Spleen (tissue), 11 donors: ENCODE measurements at regions not wholly inside any gene's neighbourhood (a gene's known extent, or its start where the extent isn't known, plus 50 kb on each side); places are given as distances from the start of the nearest gene placed in this dataset.

ENCODE experiments used
- DNase-seq: peaks from one replicate; pipeline ENCODE4 v3.0.0-alpha.2; 2020
- H3K27ac ChIP-seq, 8 donors: fragments of 200-600 bp; sonication (generic) in 7 of 8; 1 replicate in 4 of 8; 2 replicates in 4 of 8; pipeline versions ENCODE4 v1.5.0 to v1.8.0; 2016 to 2021; ENCODE audit warnings: inconsistent platforms in 4 of 8, mild to moderate bottlenecking in 4 of 8, moderate library complexity in 1 of 8
- H3K27me3 ChIP-seq, 7 donors: fragments of 200-600 bp; sonication (generic) in 6 of 7; replicated peaks in 1 of 7; 1 replicate in 4 of 7; 2 replicates in 3 of 7; pipeline versions ENCODE4 v1.5.0 to v1.8.0; 2016 to 2021; ENCODE audit warnings: inconsistent platforms in 3 of 7, mild to moderate bottlenecking in 1 of 7
- H3K36me3 ChIP-seq, 6 donors: fragments of 200-600 bp; sonication (generic) in 5 of 6; 1 replicate in 4 of 6; 2 replicates in 2 of 6; pipeline versions ENCODE4 v1.5.0 to v1.8.0; 2016 to 2021; ENCODE audit warnings: inconsistent platforms in 2 of 6
- H3K4me1 ChIP-seq, 6 donors: fragments of 200-600 bp; sonication (generic) in 5 of 6; 1 replicate in 3 of 6; 2 replicates in 3 of 6; pipeline versions ENCODE4 v1.5.0 to v1.8.0; 2016 to 2021; ENCODE audit warnings: inconsistent platforms in 3 of 6
- H3K4me3 ChIP-seq, 8 donors: fragments of 200-600 bp; sonication (generic) in 7 of 8; 1 replicate in 4 of 8; 2 replicates in 4 of 8; pipeline versions ENCODE4 v1.5.0 to v1.8.0; 2016 to 2021; ENCODE audit warnings: inconsistent platforms in 4 of 8, mild to moderate bottlenecking in 4 of 8, moderate library complexity in 2 of 8
- H3K9me3 ChIP-seq, 8 donors: fragments of 200-600 bp; sonication (generic) in 7 of 8; 1 replicate in 4 of 8; 2 replicates in 4 of 8; pipeline versions ENCODE4 v1.5.0 to v1.8.0; 2016 to 2021; ENCODE audit warnings: inconsistent platforms in 4 of 8
- POLR2A ChIP-seq, 3 donors: fragments of 450-650 bp; IDR thresholded peaks; one replicate each; pipeline ENCODE4 v1.5.1; 2017; ENCODE audit warnings: antibody characterized with exemption in 3 of 3, mild to moderate bottlenecking in 1 of 3
- POLR2AphosphoS5 ChIP-seq, 3 donors: sonication (generic); formaldehyde crosslinking; IDR thresholded peaks; one replicate each; pipeline ENCODE4 v1.5.1; 2017; ENCODE audit warnings: antibody characterized with exemption in 3 of 3
- WGBS, 5 donors: extraction: QIAGEN DNeasy Blood & Tissue Kit in 3 of 5; methylation state at CpG; one replicate each; pipeline versions ENCODE4 v1.1.5 to v1.1.7; 2013 to 2018; 5-methylcytosine and 5-hydroxymethylcytosine counted together
- intact Hi-C: fragments of 100-400 bp; cut with DNase I; formaldehyde crosslinking; loops from one replicate; pipeline ENCODE4 v1.15.0; 2023; ENCODE audit warnings: low total_unique reads
- TF ChIP-seq, protein P1 (sequence below), 11 experiments: fragments of 200-600 bp in 7 of 11; fragments of 450-650 bp in 4 of 11; sonication (generic) in 4 of 11; IDR thresholded peaks in 8 of 11; conservative IDR thresholded peaks in 3 of 11; 1 replicate in 7 of 11; 2 replicates in 4 of 11; pipeline versions ENCODE4 v1.4.0 to v1.8.0; 2016 to 2021; ENCODE audit warnings: antibody characterized with exemption in 11 of 11, inconsistent platforms in 4 of 11, mild to moderate bottlenecking in 1 of 11
- donor health status: healthy with polysubstance abuse.
- donor health status: DM: no; HTN: no; CAD: no; lungs with moderate emphysema.
- donor health status: DM: no; HTN: no; CAD: no.
- donor health status: Bipolar disorder and iron deficiency.
- donor health status: healthy.
- donor health status: DM: no; HTN: no; CAD: no.
- donor health status: DM: yes; HTN: yes; CAD: no.

DNA sequence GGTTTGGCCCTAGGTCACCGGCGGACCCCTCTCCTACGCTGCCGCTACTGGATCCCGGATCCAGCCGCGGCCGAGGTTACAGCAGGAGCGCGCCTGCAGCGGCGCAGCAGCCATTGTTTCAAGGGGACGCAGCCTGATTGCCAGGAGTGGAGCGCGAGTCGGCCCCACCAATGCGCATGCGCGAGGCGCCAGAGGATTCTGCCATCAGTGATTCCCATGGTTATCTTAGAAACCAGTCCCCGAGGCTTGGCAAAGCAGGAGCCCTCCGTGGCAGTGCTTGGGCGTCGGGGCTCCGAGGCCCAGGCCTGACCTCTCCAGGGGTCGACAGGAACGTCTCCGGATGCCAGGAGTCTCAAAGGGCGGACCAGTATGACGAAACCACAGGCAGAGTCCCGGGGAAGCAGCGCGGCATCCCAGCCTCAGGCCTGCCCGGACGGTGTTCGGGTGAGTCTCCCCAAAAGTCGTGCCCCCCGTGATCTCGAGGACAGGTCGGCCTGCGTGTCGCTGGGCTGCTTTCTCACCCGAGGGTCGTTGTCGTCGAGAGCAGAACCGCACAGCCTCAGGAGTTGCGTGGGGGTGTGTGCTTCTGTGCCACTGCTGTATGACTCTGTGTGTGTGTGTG, 608.5 kb downstream of the KCNJ18 start:
- no peak for TF ChIP-seq POLR2A (IDR thresholded peaks at IDR 0.05)
- TF ChIP-seq, protein P1, sequence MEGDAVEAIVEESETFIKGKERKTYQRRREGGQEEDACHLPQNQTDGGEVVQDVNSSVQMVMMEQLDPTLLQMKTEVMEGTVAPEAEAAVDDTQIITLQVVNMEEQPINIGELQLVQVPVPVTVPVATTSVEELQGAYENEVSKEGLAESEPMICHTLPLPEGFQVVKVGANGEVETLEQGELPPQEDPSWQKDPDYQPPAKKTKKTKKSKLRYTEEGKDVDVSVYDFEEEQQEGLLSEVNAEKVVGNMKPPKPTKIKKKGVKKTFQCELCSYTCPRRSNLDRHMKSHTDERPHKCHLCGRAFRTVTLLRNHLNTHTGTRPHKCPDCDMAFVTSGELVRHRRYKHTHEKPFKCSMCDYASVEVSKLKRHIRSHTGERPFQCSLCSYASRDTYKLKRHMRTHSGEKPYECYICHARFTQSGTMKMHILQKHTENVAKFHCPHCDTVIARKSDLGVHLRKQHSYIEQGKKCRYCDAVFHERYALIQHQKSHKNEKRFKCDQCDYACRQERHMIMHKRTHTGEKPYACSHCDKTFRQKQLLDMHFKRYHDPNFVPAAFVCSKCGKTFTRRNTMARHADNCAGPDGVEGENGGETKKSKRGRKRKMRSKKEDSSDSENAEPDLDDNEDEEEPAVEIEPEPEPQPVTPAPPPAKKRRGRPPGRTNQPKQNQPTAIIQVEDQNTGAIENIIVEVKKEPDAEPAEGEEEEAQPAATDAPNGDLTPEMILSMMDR (IDR thresholded peaks at IDR 0.05 in 8 of 11, conservative IDR thresholded peaks at IDR 0.05 in 3 of 11) = no peak
- TF ChIP-seq POLR2AphosphoS5 (IDR thresholded peaks at IDR 0.05) = no peak
- Histone ChIP-seq H3K4me3 (no peak overlapping the region), H3K9me3 (peaks cover 0 to 84% (median 47%) of the 10 kb centered on the region in 8 donors), H3K27ac (no peak overlapping the region), H3K4me1 (no peaks in the 10 kb centered on the region), H3K36me3 (no peaks in the 10 kb centered on the region), H3K27me3 (no peaks in the 10 kb centered on the region)
- 81 to 86% (median 84%) methylated on average over 20 to 48 of the region's 48 CpGs for WGBS, 5 donors
- intact Hi-C loops = no loop called here
- no peak for DNase-seq

DNA sequence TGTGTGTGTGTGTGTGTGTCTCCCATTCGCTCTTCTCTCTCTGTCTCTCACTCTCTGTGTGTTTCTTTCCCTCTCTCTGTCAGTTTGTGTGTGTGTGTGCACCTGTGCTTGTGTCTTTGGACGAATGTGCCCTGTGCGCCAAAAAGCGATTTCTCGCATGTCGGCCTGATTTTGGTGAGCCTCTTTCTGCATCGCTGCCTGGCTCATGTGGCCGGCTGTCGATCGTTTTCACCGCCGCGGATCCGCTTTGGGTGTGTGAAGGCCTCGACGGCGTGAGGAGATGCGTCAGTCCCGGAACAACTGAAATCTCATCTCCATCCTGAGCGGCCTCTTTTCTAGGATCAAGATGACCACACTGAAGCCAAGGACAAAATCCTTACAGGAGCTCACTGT, 609.0 kb downstream of the KCNJ18 start:
- Histone ChIP-seq H3K36me3 (no peaks in the 10 kb centered on the region), H3K27ac (no peak overlapping the region), H3K4me1 (no peaks in the 10 kb centered on the region), H3K4me3 (no peak overlapping the region), H3K9me3 (peaks cover 0 to 86% (median 47%) of the 10 kb centered on the region in 8 donors), H3K27me3 (no peaks in the 10 kb centered on the region)
- no peak for DNase-seq
- intact Hi-C loops = no loop called here
- WGBS, 5 donors = 85 to 94% (median 89%) methylated on average over 20 of the region's 20 CpGs
- TF ChIP-seq POLR2AphosphoS5 (IDR thresholded peaks at IDR 0.05) (no peak), POLR2A (IDR thresholded peaks at IDR 0.05) (no peak)
- TF ChIP-seq, protein P1 (IDR thresholded peaks at IDR 0.05 in 8 of 11, conservative IDR thresholded peaks at IDR 0.05 in 3 of 11) = no peak

DNA sequence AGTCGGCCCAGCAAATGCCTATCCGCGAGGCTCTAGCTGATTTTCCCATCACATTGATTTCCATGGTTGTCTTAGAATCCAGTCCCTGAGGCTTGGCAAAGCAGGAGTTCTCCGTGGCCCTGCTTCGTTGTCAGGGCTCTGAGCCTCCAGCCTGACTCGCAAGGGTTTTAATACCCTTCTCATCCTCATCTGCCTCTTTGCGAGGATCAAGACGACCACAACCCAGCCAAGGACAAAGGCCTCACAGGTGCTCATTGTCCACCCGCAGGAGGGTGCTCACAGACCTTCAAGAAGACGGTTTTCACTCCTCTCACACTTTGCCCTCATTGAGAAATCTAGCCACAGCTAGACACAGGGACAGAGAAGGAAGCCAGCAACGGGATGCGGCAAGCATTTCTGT, 610.8 kb downstream of the KCNJ18 start:
- no peak for DNase-seq
- intact Hi-C loops = no loop called here
- no peaks in the 10 kb centered on the region for H3K4me1 ChIP-seq
- TF ChIP-seq, protein P1 (IDR thresholded peaks at IDR 0.05 in 8 of 11, conservative IDR thresholded peaks at IDR 0.05 in 3 of 11) = no peak
- no peak for TF ChIP-seq POLR2A (IDR thresholded peaks at IDR 0.05)
- H3K27me3 ChIP-seq = no peaks in the 10 kb centered on the region
- peaks cover 0 to 89% (median 49%) of the 10 kb centered on the region in 8 donors for H3K9me3 ChIP-seq
- no peaks in the 10 kb centered on the region for H3K36me3 ChIP-seq
- H3K4me3 ChIP-seq = no peak overlapping the region
- no peak overlapping the region for H3K27ac ChIP-seq
- WGBS, 5 donors = 80 to 86% (median 84%) methylated on average over 12 of the region's 12 CpGs

DNA sequence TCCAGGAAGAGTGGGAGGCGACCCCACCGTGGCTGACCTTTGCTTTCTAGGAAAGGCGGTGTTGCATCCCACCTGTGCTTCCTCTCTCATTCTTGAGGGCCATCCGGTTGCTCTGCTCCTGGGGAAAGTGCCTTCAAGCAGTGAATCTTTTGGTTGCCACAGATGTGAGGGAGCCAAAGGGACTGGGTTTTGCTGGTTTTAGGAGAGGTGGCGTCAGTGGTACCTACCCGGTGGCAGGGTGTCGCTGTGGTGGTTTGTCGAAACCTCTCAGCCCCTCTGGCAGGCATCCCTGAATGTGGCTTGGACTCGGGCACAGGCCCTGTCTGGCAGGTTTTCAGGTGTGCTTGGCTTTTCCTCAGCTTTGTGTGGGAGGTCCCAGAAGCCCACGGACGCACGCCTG, 611.5 kb downstream of the KCNJ18 start:
- 84 to 96% (median 90%) methylated on average over 9 to 12 of the region's 12 CpGs for WGBS, 5 donors
- H3K36me3 ChIP-seq = no peaks in the 10 kb centered on the region
- H3K4me1 ChIP-seq = no peaks in the 10 kb centered on the region
- no peaks in the 10 kb centered on the region for H3K27me3 ChIP-seq
- intact Hi-C loops = no loop called here
- no peak for DNase-seq
- no peak for TF ChIP-seq POLR2AphosphoS5 (IDR thresholded peaks at IDR 0.05)
- TF ChIP-seq POLR2A (IDR thresholded peaks at IDR 0.05) = no peak
- TF ChIP-seq, protein P1 (IDR thresholded peaks at IDR 0.05 in 8 of 11, conservative IDR thresholded peaks at IDR 0.05 in 3 of 11) = no peak
- H3K4me3 ChIP-seq = no peak overlapping the region
- peaks cover 0 to 89% (median 49%) of the 10 kb centered on the region in 8 donors for H3K9me3 ChIP-seq
- H3K27ac ChIP-seq = no peak overlapping the region
